Activated naive CD4-positive, alpha-beta T cell treated with anti-CD3 and anti-CD28 coated beads, Interleukin-2, amount 50 U/mL, for 24 hours (primary cell): ENCODE measurements at regions not wholly inside any gene's neighbourhood (a gene's known extent, or its start where the extent isn't known, plus 50 kb on each side); places are given as distances from the start of the nearest gene placed in this dataset.

Experiments used
- H3K27ac Mint-ChIP-seq: one replicate; pipeline ENCODE4 v1.8.0; 2021; ENCODE audit warnings: mild to moderate bottlenecking, mixed read lengths
- H3K27me3 Mint-ChIP-seq: one replicate; pipeline ENCODE4 v1.8.0; 2021; ENCODE audit warnings: mixed read lengths
- H3K36me3 Mint-ChIP-seq: one replicate; pipeline ENCODE4 v1.8.0; 2021; ENCODE audit warnings: mixed read lengths
- H3K4me1 Mint-ChIP-seq: one replicate; pipeline ENCODE4 v1.8.0; 2021; ENCODE audit warnings: mixed read lengths
- H3K4me3 Mint-ChIP-seq: one replicate; pipeline ENCODE4 v1.8.0; 2021; ENCODE audit warnings: mild to moderate bottlenecking, mixed read lengths
- H3K9me3 Mint-ChIP-seq: one replicate; pipeline ENCODE4 v1.8.0; 2021; ENCODE audit warnings: mixed read lengths

DNA sequence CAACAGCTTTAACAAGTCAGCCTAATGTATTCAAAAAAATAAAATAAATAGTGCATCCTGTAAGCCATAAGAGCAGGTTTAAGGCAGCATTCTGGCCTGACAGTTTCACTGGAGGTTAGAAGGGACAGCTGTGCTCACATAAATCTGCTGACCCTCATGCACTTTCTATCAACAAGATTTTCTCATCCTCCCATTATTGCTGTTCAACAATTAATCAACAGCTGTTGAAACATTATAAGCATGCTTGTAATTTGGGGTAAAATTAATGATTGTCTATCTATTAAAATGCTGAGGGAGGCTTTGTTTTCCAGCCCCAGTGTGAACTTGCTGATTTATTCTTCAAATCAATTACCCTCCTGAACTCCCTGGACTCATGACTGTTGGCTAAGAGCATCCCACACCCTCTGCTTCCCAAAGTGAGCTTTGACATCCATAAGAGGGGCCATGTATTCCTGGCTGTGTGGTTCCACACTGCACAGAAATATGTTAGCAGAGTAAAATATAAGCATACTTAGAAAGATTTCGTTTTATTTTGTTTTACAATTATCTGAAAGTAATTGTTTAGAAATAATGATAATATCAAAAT lies 492.4 kb downstream of the EFNB2 start:
- no peaks in the 10 kb centered on the region for H3K4me1 Mint-ChIP-seq
- H3K27ac Mint-ChIP-seq = no peak overlapping the region
- no peak overlapping the region for H3K4me3 Mint-ChIP-seq
- no peaks in the 10 kb centered on the region for H3K36me3 Mint-ChIP-seq
- H3K9me3 Mint-ChIP-seq = peaks cover 4% of the 10 kb centered on the region
- H3K27me3 Mint-ChIP-seq = no peaks in the 10 kb centered on the region

DNA sequence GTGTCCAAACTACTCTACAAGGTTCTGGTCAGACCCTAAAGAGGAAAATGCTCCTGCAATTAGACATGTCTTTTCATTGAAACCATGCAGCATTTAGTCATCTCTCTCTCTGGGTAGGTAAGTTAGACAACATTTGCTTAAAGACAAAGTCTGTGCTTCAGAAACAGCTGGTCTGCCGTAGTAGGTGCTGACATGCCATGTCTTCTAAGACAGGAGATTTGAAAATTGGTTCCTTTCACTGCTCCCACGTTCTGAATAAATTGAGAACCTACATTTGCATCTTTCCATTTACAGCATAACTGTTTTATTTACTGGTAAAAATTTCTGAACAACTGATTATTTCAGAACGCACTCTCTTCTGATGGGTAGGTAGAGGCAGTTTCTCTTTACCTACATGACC lies 494.0 kb downstream of the EFNB2 start:
- H3K9me3 Mint-ChIP-seq = peaks cover 4% of the 10 kb centered on the region
- H3K4me3 Mint-ChIP-seq = no peak overlapping the region
- H3K27me3 Mint-ChIP-seq = no peaks in the 10 kb centered on the region
- no peaks in the 10 kb centered on the region for H3K36me3 Mint-ChIP-seq
- no peaks in the 10 kb centered on the region for H3K4me1 Mint-ChIP-seq
- no peak overlapping the region for H3K27ac Mint-ChIP-seq

DNA sequence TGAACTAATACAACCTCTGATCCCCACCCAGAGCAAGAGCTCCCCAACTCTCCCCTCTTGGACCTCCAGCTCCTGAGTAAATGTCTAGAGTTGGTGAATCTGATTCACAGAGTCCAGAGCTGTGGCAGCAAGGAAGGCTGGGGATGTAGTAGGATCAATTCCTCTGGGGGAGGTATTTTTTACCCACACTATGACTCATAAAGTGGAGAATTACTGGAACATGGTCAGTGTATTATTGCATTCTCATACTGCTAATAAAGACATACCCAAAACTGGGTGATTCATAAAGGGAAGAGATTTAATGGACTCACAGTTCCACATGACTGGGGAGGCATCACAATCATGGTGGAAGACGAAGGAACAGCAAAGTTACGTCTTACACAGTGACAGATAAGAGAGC lies 496.7 kb downstream of the EFNB2 start:
- no peaks in the 10 kb centered on the region for H3K36me3 Mint-ChIP-seq
- H3K27me3 Mint-ChIP-seq = no peaks in the 10 kb centered on the region
- no peak overlapping the region for H3K27ac Mint-ChIP-seq
- H3K9me3 Mint-ChIP-seq = peaks cover 4% of the 10 kb centered on the region
- no peak overlapping the region for H3K4me3 Mint-ChIP-seq
- no peaks in the 10 kb centered on the region for H3K4me1 Mint-ChIP-seq

DNA sequence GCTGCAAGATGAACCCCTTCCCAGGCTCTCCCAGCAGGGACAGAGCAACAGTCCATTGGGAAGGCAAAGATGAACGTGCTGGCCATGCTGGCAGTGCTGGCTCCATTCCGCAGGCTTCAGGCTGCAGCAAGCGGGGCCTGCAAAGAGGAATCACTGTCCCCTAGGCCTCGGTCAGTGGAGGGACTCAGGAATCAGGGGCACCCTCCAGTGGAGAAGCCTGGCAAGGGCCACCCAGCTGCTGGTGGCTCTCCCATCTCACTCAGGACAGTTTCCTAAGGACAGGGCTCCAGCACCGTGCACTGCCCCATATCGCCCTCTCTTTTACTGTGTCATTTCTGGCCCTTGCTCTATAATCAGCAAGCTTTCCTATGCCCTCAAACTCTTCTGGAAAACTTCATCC lies 498.6 kb downstream of the EFNB2 start:
- Mint-ChIP-seq H3K27me3 (peaks cover under 1% of the 10 kb centered on the region), H3K4me1 (no peaks in the 10 kb centered on the region), H3K9me3 (peaks cover 4% of the 10 kb centered on the region), H3K36me3 (no peaks in the 10 kb centered on the region), H3K4me3 (no peak overlapping the region), H3K27ac (no peak overlapping the region)

DNA sequence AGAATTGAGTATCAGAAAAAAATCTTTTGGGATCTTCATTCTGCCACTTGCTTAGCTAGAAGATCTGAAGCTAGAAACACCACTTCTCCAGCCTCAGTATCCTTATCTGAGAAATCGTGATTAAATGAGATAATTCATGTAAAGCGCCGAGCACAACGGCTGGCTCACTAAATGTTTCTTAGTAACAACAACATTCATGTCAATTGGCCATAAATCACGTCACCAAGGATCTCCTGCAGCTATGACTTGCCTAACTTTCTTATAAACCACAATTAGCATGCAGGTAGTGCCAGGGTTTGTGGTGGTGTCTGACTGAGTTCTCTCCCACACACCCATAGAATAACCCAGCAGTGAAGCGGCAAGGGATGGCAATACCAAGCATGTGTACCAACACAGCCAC lies 501.3 kb downstream of the EFNB2 start:
- Mint-ChIP-seq H3K27ac (no peak overlapping the region), H3K27me3 (peaks cover 2% of the 10 kb centered on the region), H3K9me3 (no peaks in the 10 kb centered on the region), H3K36me3 (no peaks in the 10 kb centered on the region), H3K4me3 (no peak overlapping the region), H3K4me1 (no peaks in the 10 kb centered on the region)

DNA sequence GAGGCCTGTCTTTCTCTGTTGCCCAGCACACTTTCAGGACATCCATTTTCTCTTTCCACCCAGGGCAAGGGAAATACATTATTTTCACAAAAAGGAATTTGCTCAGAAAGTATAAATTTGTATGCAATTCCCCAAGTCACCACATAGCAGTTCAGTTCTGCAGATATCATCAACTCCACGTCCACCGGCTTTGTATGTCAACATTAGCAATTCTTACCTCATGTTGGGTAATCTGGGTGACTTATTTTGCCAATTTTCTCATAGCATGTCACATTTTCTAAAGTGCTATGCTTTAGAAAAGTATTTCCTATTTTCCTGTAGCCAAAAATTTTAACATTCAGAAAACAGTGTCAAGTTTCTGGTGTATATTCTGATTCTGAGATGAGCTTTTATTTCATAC lies 501.8 kb downstream of the EFNB2 start:
- no peak overlapping the region for H3K4me3 Mint-ChIP-seq
- peaks cover 2% of the 10 kb centered on the region for H3K27me3 Mint-ChIP-seq
- H3K36me3 Mint-ChIP-seq = no peaks in the 10 kb centered on the region
- H3K4me1 Mint-ChIP-seq = no peaks in the 10 kb centered on the region
- H3K27ac Mint-ChIP-seq = no peak overlapping the region
- no peaks in the 10 kb centered on the region for H3K9me3 Mint-ChIP-seq

DNA sequence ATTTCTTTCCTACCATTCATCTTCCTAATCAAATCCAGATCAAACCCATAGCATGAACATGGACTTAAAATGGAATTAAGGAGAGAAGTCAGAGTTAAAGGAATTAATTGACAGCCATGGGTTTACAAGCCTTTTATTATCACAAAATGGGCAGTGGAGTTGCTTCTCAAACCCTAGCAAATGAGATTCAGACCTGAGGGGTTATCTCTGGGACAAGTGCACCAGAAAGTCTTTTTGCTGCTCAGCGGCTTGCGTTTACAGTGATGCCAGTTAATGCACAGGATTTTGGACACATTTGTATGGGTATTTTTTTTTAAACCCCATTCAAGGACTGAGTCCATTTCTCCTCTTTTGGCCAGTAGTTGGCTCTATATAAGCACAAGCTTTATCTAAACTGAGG lies 503.0 kb downstream of the EFNB2 start:
- Mint-ChIP-seq H3K27ac (no peak overlapping the region), H3K27me3 (peaks cover 2% of the 10 kb centered on the region)

DNA sequence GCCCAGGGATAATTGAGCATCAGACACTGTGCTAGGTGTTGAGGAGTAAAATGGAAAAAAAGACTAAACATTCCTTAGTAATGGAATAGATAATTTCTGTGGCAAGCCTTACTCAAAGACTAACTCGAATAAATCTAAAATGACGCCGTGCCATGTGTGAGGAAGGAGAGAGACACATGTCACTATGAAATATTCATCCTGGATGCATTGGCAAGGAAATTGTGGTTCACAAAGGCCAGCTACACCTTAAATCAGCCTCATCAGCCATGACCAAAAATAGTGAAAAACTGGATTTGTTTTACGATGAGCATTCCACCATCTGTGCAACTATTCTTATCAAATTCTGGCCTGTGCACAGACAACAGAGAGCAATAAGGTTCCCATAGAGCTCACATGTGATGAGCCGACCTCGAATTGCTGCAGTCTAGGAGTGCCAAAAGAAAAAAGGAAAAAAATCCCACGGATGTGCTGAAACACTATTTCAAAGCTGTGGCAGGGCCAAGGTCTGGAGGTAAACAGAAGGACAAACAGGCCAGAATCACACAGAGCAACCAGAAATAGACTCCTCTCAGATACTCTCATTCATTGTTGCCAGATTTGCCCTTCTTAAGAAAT lies 505.7 kb downstream of the EFNB2 start:
- no peak overlapping the region for H3K27ac Mint-ChIP-seq
- peaks cover 5% of the 10 kb centered on the region for H3K9me3 Mint-ChIP-seq
- H3K27me3 Mint-ChIP-seq = peaks cover 2% of the 10 kb centered on the region
- no peaks in the 10 kb centered on the region for H3K4me1 Mint-ChIP-seq
- no peak overlapping the region for H3K4me3 Mint-ChIP-seq
- no peaks in the 10 kb centered on the region for H3K36me3 Mint-ChIP-seq

More for the DNA sequence above, 503.0 kb downstream of the EFNB2 start:
- H3K36me3 Mint-ChIP-seq = no peaks in the 10 kb centered on the region
- no peak overlapping the region for H3K4me3 Mint-ChIP-seq
- peaks cover 5% of the 10 kb centered on the region for H3K9me3 Mint-ChIP-seq
- H3K4me1 Mint-ChIP-seq = no peaks in the 10 kb centered on the region

DNA sequence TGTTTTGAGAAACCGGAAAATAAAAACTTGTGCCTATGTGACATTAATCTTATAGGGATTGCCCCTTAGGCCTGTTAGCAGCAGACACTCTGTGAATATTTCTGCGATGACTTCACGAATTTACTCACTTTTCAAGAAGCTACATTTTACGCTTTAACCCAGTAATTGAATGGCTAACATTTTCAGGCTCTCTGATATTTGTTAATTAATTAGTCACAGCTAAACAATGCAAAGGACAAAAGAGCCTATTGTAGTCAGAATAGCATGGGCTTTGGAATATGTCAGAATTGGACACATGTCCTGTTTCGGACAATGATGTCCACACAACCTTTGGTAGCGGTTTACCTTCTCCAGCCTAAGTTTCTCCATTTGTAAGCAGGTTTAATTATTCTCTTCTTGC lies 506.6 kb downstream of the EFNB2 start:
- Mint-ChIP-seq H3K27ac (no peak overlapping the region), H3K9me3 (peaks cover 5% of the 10 kb centered on the region), H3K36me3 (no peaks in the 10 kb centered on the region), H3K27me3 (peaks cover 2% of the 10 kb centered on the region), H3K4me3 (no peak overlapping the region), H3K4me1 (no peaks in the 10 kb centered on the region)

DNA sequence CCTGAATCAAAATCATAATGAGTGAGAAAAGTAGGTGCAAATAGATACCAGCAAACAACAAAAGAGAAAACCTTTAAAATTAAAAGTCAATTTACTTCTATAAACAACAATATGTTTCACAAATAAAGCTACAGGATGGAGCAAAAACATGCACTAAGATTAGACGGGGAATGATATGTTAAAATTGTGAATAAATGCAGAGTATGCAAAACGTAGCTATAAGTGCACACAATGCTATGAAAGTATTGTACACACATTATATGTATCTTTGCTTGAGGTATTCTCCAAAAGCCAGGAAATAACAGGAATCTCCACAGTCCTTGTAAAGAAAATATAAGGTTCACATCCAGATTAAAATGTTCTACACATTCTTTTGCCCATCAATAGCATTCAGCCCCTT lies 523.9 kb downstream of the EFNB2 start:
- H3K27ac Mint-ChIP-seq = no peak overlapping the region
- no peaks in the 10 kb centered on the region for H3K36me3 Mint-ChIP-seq
- no peak overlapping the region for H3K4me3 Mint-ChIP-seq
- no peaks in the 10 kb centered on the region for H3K27me3 Mint-ChIP-seq
- H3K9me3 Mint-ChIP-seq = no peaks in the 10 kb centered on the region
- H3K4me1 Mint-ChIP-seq = no peaks in the 10 kb centered on the region

DNA sequence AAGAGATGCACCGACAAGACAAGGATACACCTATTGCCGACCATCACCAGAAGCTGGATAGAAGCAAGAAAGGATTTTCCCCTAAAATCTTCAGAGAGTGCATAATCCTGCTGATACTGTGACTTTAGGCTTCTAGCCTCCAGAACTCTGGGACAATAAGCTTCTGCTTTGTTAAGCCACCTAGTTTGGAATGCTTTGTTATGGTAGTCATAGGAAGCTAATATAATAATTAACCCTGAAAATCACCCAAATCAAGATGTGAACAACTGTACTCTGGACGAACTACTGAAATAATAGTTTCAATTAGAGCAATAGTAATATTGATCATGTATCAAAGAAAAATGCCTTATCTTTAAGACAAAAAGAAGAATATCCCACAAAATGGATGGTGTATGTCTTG lies 524.6 kb downstream of the EFNB2 start:
- Mint-ChIP-seq H3K36me3 (no peaks in the 10 kb centered on the region), H3K27ac (no peak overlapping the region), H3K27me3 (no peaks in the 10 kb centered on the region), H3K4me3 (no peak overlapping the region), H3K9me3 (no peaks in the 10 kb centered on the region), H3K4me1 (no peaks in the 10 kb centered on the region)

DNA sequence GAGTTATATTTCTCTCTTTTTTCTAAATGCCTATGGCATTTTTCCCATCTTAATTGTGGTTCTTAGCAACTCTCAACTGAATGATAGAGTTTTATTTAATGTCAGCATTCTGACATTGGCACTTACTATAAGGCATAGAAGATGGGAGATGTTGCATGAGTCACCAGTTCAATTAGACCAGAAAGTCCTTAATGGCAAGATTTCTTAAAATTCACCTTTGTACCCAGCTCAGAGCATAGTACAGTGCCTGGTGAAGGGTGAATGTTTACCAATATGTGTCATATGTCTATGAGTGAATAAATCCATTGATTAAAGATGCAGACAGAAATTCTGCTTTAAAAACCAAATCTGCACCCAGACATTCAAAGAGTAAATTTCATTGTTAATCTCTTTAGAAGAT lies 526.9 kb downstream of the EFNB2 start:
- no peaks in the 10 kb centered on the region for H3K4me1 Mint-ChIP-seq
- no peak overlapping the region for H3K4me3 Mint-ChIP-seq
- H3K9me3 Mint-ChIP-seq = no peaks in the 10 kb centered on the region
- no peaks in the 10 kb centered on the region for H3K36me3 Mint-ChIP-seq
- no peaks in the 10 kb centered on the region for H3K27me3 Mint-ChIP-seq
- no peak overlapping the region for H3K27ac Mint-ChIP-seq

DNA sequence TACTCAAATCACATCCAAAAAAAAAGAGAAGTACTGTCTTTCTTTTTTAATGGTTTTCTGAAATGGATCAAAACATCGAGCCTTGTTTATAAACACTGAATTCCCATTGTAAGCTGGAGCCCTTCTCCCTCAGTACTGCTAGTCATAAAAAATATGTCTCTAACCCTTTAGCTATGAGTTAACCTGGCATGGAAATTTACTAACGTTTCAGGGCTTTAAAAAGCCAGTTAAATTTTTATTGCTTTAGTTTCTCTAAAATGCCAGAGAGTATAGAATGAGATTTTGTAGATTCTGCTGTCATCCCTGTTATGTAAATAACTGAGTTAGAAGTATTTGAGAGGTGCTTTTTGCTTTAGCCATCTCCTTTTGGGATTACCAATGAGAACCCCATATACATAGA lies 528.3 kb downstream of the EFNB2 start:
- H3K4me1 Mint-ChIP-seq = no peaks in the 10 kb centered on the region
- H3K27me3 Mint-ChIP-seq = no peaks in the 10 kb centered on the region
- no peaks in the 10 kb centered on the region for H3K9me3 Mint-ChIP-seq
- no peak overlapping the region for H3K27ac Mint-ChIP-seq
- H3K4me3 Mint-ChIP-seq = no peak overlapping the region
- no peaks in the 10 kb centered on the region for H3K36me3 Mint-ChIP-seq

DNA sequence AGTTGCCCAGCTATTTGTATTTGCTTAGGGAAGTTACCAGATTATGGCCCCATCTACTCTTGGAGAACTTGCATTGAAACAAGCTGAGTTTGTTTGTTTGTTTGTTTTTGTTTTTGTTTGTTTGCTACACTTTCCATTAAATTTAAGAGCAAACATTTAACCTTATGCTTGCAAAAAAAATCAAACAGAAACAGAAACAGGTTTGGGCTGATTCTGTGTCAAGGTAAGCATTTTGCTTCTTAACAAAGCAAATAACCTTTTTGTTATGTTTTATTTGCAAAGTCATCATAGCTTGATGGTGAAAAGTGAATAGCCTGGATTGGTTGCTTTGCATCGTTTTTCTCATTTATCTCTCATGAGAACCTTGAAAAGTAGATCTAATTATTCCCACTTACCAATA lies 531.8 kb downstream of the EFNB2 start:
- H3K9me3 Mint-ChIP-seq = no peaks in the 10 kb centered on the region
- H3K27ac Mint-ChIP-seq = no peak overlapping the region
- no peaks in the 10 kb centered on the region for H3K4me1 Mint-ChIP-seq
- H3K27me3 Mint-ChIP-seq = no peaks in the 10 kb centered on the region
- H3K4me3 Mint-ChIP-seq = no peak overlapping the region
- no peaks in the 10 kb centered on the region for H3K36me3 Mint-ChIP-seq

DNA sequence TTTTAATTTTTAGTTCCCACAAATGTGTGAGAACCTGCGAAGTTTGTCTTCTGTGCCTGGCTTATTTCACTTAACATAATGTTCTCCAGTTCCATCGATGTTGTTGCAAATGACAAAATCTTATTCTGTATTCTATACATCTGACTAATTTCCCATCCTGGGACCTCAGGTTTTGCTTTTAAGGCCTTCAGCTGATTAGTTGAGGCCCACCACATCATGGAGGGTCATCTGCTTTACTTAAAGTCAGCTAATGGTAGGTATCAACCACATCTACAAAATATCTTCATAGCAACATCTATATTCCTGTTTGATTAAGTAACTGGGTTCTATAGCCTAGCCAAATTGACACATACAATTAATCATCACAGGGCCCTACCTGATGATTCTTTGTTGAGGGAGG lies 534.0 kb downstream of the EFNB2 start:
- Mint-ChIP-seq H3K27me3 (no peaks in the 10 kb centered on the region), H3K27ac (no peak overlapping the region), H3K36me3 (no peaks in the 10 kb centered on the region), H3K4me1 (no peaks in the 10 kb centered on the region), H3K4me3 (no peak overlapping the region), H3K9me3 (no peaks in the 10 kb centered on the region)

DNA sequence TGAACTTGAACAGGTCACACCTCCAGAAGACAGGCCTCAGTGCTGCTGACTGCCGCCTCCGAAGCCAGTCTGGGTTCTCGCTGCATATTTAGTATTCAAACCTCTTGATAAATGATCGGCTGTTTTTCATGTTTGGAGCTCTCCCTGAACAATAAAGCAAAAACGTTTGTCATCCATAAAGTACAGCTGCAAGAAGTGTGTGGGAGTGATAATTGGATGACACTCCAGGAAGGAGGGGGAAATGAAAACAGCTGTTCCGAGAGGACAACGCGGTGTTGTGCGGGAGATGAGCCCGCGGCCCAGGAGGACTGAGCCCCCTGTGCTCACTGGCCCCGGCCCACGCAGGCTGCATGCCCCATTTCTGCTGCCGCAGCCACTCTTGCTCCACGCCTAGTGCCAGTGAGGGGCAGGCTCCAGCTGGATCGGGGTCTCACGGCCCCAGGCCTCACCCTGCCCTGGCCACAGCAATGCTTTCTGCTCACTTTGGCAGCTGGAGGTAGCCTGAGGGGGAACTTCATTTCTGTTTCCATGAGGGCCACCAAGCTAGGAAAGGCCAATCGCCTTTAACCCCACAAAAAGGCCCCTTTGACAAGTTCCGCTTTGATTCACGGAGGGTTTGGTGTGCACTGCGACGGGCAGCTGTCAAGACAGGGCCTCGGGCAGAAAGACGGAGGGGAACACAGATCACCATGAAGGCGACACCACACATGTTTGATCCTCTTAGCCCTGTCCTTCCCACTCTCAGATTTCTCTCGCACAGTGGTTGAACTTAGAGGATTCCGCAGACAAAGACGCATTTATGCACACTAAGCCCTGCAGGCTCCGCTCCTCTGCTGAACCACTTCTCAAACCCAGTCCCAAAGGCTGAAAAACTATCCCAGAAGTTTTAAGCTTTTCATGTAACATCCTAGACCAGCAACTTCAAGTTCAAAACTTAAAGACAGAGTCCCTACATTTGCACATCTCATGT lies 537.6 kb downstream of the EFNB2 start:
- Mint-ChIP-seq H3K4me1 (no peaks in the 10 kb centered on the region), H3K4me3 (no peak overlapping the region), H3K9me3 (no peaks in the 10 kb centered on the region), H3K27ac (no peak overlapping the region), H3K36me3 (no peaks in the 10 kb centered on the region), H3K27me3 (no peaks in the 10 kb centered on the region)
